ENCODE measurements at regions not wholly inside any gene's neighbourhood (a gene's known extent, or its start where the extent isn't known, plus 50 kb on each side); places are given as distances from the start of the nearest gene placed in this dataset.

DNA sequence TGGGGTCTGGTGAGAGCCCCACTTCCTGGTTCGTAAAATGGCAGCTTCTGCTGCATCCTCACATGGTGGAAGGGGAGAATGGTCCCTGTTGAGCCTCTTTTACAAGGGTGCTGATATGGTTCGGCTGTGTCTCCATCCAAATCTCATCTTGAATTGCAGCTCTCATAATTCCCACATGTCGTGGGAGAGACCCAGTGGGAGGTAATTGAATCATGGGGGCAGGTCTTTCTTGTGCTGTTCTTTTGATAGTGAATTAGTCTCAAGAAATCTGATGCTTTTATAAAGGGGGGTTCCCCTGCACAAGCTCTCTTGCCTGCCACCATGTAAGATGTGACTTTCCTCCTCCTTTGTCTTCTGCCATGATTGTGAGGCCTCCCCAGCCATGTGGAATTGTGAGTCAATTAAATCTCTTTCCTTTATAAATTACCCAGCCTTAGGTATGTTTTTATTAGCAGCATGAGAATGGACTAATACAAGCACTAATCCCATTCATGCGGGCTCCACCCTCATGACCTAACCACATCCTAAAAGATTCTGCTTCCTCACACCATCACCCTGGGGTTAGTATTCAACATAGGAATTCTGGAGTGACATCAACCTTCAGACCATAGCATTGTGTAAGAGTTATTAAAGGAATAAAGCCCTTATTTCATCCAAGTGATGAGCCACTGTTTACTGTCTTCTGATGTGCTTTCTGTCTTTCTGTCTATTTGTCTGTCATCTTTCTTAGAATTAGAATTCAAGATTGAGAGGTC lies 159.0 kb upstream of the IRS2 start:
- FAIRE-seq, result no peak

DNA sequence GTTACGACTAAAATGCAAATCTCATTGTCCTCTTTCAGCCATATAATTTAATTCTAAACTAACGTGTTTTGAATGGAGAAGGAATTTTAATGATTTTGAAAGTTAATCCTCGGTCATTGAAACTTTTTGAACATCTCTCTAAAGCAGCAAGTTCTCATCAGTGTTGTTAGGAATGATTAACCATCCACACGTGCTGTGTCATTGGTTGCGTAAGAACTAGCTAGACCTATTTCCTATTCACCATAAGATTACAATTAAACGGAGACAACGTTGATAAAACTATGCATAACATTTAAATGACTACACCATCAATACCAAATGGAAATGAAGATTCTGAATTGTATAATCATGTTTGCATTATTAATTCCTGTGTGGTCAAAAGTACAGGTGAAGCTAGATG lies 155.6 kb upstream of the IRS2 start:
- no peak overlapping the region for H3K27ac ChIP-seq (ENCODE audit: low read depth in 2 of 2, low read length in 2 of 2)
- H3K27me3 ChIP-seq (ENCODE audit: control insufficient read depth, insufficient read depth, low read length), result no peaks in the 10 kb centered on the region
- DNase-seq (peak in 1 of 5 donors; percentile 7), FAIRE-seq (no peak)
- H3K36me3 ChIP-seq (ENCODE audit: control insufficient read depth in 2 of 3, insufficient read depth in 3 of 3, low read length in 3 of 3), result no peaks in the 10 kb centered on the region
- intact Hi-C loops (cut with DNase I), result no loop called here
- no peaks in the 10 kb centered on the region for H3K4me1 ChIP-seq (ENCODE audit: control insufficient read depth in 2 of 3, insufficient read depth in 2 of 3, low read depth in 1 of 3, low read length in 3 of 3)
- TF ChIP-seq, protein P1, sequence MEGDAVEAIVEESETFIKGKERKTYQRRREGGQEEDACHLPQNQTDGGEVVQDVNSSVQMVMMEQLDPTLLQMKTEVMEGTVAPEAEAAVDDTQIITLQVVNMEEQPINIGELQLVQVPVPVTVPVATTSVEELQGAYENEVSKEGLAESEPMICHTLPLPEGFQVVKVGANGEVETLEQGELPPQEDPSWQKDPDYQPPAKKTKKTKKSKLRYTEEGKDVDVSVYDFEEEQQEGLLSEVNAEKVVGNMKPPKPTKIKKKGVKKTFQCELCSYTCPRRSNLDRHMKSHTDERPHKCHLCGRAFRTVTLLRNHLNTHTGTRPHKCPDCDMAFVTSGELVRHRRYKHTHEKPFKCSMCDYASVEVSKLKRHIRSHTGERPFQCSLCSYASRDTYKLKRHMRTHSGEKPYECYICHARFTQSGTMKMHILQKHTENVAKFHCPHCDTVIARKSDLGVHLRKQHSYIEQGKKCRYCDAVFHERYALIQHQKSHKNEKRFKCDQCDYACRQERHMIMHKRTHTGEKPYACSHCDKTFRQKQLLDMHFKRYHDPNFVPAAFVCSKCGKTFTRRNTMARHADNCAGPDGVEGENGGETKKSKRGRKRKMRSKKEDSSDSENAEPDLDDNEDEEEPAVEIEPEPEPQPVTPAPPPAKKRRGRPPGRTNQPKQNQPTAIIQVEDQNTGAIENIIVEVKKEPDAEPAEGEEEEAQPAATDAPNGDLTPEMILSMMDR (IDR thresholded peaks at IDR 0.05; ENCODE audit: borderline replicate concordance, extremely low read depth, insufficient read depth), result no peak
- H3K9me3 ChIP-seq (ENCODE audit: control insufficient read depth in 2 of 3, insufficient read depth in 1 of 3, low read length in 3 of 3), result no peaks in the 10 kb centered on the region
- H3K9ac ChIP-seq (ENCODE audit: low read length in 3 of 3), result no peak overlapping the region
- H3K4me3 ChIP-seq (ENCODE audit: low read length in 3 of 3), result no peak overlapping the region

More for the DNA sequence above, 159.0 kb upstream of the IRS2 start:
- no peak overlapping the region for H3K27ac ChIP-seq (ENCODE audit: low read depth in 2 of 2, low read length in 2 of 2)
- intact Hi-C loops (cut with DNase I), result no loop called here
- H3K9me3 ChIP-seq (ENCODE audit: control insufficient read depth in 2 of 3, insufficient read depth in 1 of 3, low read length in 3 of 3), result no peaks in the 10 kb centered on the region
- TF ChIP-seq, protein P1 (IDR thresholded peaks at IDR 0.05; ENCODE audit: borderline replicate concordance, extremely low read depth, insufficient read depth), result no peak
- no peaks in the 10 kb centered on the region for H3K36me3 ChIP-seq (ENCODE audit: control insufficient read depth in 2 of 3, insufficient read depth in 3 of 3, low read length in 3 of 3)
- H3K4me3 ChIP-seq (ENCODE audit: low read length in 3 of 3), result no peak overlapping the region
- H3K9ac ChIP-seq (ENCODE audit: low read length in 3 of 3), result no peak overlapping the region
- H3K27me3 ChIP-seq (ENCODE audit: control insufficient read depth, insufficient read depth, low read length), result no peaks in the 10 kb centered on the region
- no peaks in the 10 kb centered on the region for H3K4me1 ChIP-seq (ENCODE audit: control insufficient read depth in 2 of 3, insufficient read depth in 2 of 3, low read depth in 1 of 3, low read length in 3 of 3)
- DNase-seq, result no peak

DNA sequence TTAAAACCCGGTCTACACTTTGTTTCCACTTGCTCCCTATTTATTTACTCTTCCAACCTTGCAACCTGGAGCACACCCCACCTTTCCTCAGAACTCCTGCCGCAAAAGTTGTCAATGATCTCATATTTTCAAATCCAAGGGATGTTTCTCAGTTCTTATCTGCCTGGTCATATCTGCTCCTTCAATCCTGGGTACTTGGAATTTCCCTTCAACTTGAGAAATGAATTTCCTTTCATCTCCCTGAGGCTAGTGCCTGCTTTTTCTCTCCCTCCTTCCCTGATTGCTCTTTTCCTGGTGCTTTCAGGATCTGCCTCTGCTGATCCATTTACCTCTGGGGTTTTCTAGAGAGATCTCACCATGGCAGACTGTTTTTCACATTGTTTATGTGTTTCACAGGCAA lies 154.8 kb upstream of the IRS2 start:
- intact Hi-C loops (cut with DNase I), result no loop called here
- no peak for DNase-seq

More for the DNA sequence above, 154.8 kb upstream of the IRS2 start:
- Histone ChIP-seq H3K9me3 (ENCODE audit: control insufficient read depth in 2 of 3, insufficient read depth in 1 of 3, low read length in 3 of 3) (no peaks in the 10 kb centered on the region), H3K4me1 (ENCODE audit: control insufficient read depth in 2 of 3, insufficient read depth in 2 of 3, low read depth in 1 of 3, low read length in 3 of 3) (no peaks in the 10 kb centered on the region), H3K36me3 (ENCODE audit: control insufficient read depth in 2 of 3, insufficient read depth in 3 of 3, low read length in 3 of 3) (no peaks in the 10 kb centered on the region), H3K27ac (ENCODE audit: low read depth in 2 of 2, low read length in 2 of 2) (no peak overlapping the region), H3K4me3 (ENCODE audit: low read length in 3 of 3) (no peak overlapping the region), H3K27me3 (ENCODE audit: control insufficient read depth, insufficient read depth, low read length) (no peaks in the 10 kb centered on the region), H3K9ac (ENCODE audit: low read length in 3 of 3) (no peak overlapping the region)
- no peak for FAIRE-seq
- TF ChIP-seq, protein P1 (IDR thresholded peaks at IDR 0.05; ENCODE audit: borderline replicate concordance, extremely low read depth, insufficient read depth), result no peak

All from kidney (tissue), 13 donors.